GM15510 (cell line): ENCODE measurements at regions not wholly inside any gene's neighbourhood (a gene's known extent, or its start where the extent isn't known, plus 50 kb on each side); places are given as distances from the start of the nearest gene placed in this dataset.

Experiments used
- POLR2A ChIP-seq: IDR thresholded peaks from 3 replicates; pipeline ENCODE4 v1.6.1; 2011; ENCODE audit warnings: borderline replicate concordance; ENCODE audit not compliant: insufficient read length; ENCODE audit errors: extremely low read depth

GRCh38 chr3:106675451-106675850, 701.8 kb upstream of the CCDC54 start:
- no peak for TF ChIP-seq POLR2A

- no peak for TF ChIP-seq POLR2A
These were observed 698.4 kb upstream of the CCDC54 start for GRCh38 chr3:106678657-106679390.

GRCh38 chr3:106683953-106684620, 693.2 kb upstream of the CCDC54 start:
- no peak for TF ChIP-seq POLR2A

GRCh38 chr3:106685745-106686144, 691.5 kb upstream of the CCDC54 start:
- no peak for TF ChIP-seq POLR2A

- TF ChIP-seq POLR2A = no peak
These were observed 689.3 kb upstream of the CCDC54 start for GRCh38 chr3:106687905-106688304.

- no peak for TF ChIP-seq POLR2A
These were observed 688.8 kb upstream of the CCDC54 start for GRCh38 chr3:106688464-106688863.

GRCh38 chr3:106691476-106691875, 685.8 kb upstream of the CCDC54 start:
- no peak for TF ChIP-seq POLR2A

- no peak for TF ChIP-seq POLR2A
These were observed 684.6 kb upstream of the CCDC54 start for GRCh38 chr3:106692624-106693023.

GRCh38 chr3:106699122-106699521, 678.1 kb upstream of the CCDC54 start:
- no peak for TF ChIP-seq POLR2A

GRCh38 chr3:106700981-106701380, 676.3 kb upstream of the CCDC54 start:
- TF ChIP-seq POLR2A = no peak

GRCh38 chr3:106703524-106703923, 673.7 kb upstream of the CCDC54 start:
- no peak for TF ChIP-seq POLR2A

- TF ChIP-seq POLR2A = no peak
These were observed 669.9 kb upstream of the CCDC54 start for GRCh38 chr3:106707347-106707746.

- no peak for TF ChIP-seq POLR2A
These were observed 666.6 kb upstream of the CCDC54 start for GRCh38 chr3:106710596-106710995.

- no peak for TF ChIP-seq POLR2A
These were observed 665.6 kb upstream of the CCDC54 start for GRCh38 chr3:106711650-106712049.

GRCh38 chr3:106714400-106714799, 662.8 kb upstream of the CCDC54 start:
- TF ChIP-seq POLR2A = no peak

- no peak for TF ChIP-seq POLR2A
These were observed 662.0 kb upstream of the CCDC54 start for GRCh38 chr3:106715286-106715685.
